Gastrocnemius medialis (tissue), 4 donors: ENCODE measurements at regions not wholly inside any gene's neighbourhood (a gene's known extent, or its start where the extent isn't known, plus 50 kb on each side); places are given as distances from the start of the nearest gene placed in this dataset.

Experiments
- ATAC-seq, 2 donors: fragments of 150-250 bp; one replicate each; pipeline ENCODE4 v1.9.1; 2016
- DNase-seq, 2 donors: peaks; one replicate each; pipeline ENCODE4 v3.0.0-alpha.2; 2019
- H3K27ac ChIP-seq, 4 donors: fragments of 200-600 bp; sonication (generic); 1 replicate in 1 of 4; 2 replicates in 3 of 4; pipeline ENCODE4 v1.5.1; 2016 to 2018; ENCODE audit warnings: mild to moderate bottlenecking in 2 of 4, moderate library complexity in 1 of 4
- H3K27me3 ChIP-seq, 3 donors: fragments of 200-600 bp; sonication (generic) in 2 of 3; 1 replicate in 1 of 3; 2 replicates in 2 of 3; pipeline versions ENCODE4 v1.5.1 to v1.6.0; 2016 to 2019; ENCODE audit warnings: mild to moderate bottlenecking in 1 of 3, moderate library complexity in 1 of 3
- H3K36me3 ChIP-seq, 2 donors: fragments of 200-600 bp; sonication (generic) in 1 of 2; one replicate each; pipeline ENCODE4 v1.5.1; 2017 to 2018
- H3K4me1 ChIP-seq, 2 donors: fragments of 200-600 bp; sonication (generic) in 1 of 2; one replicate each; pipeline ENCODE4 v1.5.1; 2016 to 2017; ENCODE audit warnings: mild to moderate bottlenecking in 2 of 2
- H3K4me3 ChIP-seq, 4 donors: fragments of 200-600 bp; sonication (generic) in 3 of 4; 1 replicate in 1 of 4; 2 replicates in 3 of 4; pipeline ENCODE4 v1.5.1; 2016 to 2019; ENCODE audit warnings: mild to moderate bottlenecking in 2 of 4
- H3K9me3 ChIP-seq, 3 donors: fragments of 200-600 bp; sonication (generic) in 2 of 3; 1 replicate in 1 of 3; 2 replicates in 2 of 3; pipeline ENCODE4 v1.5.1; 2016 to 2019
- POLR2A ChIP-seq, 2 donors: fragments of 450-650 bp; IDR thresholded peaks; one replicate each; pipeline ENCODE4 v1.6.1; 2017; ENCODE audit warnings: antibody characterized with exemption in 2 of 2, mild to moderate bottlenecking in 2 of 2, moderate library complexity in 2 of 2
- in situ Hi-C, 4 donors: fragments of 200-750 bp; cut with MboI; loops; one replicate each; pipeline versions ENCODE4 v1.15.0 to v1.8.0; 2017; ENCODE audit warnings: low sequenced_read_pairs in 4 of 4
- intact Hi-C: fragments of 100-400 bp; cut with DNase I; formaldehyde crosslinking; loops from one replicate; pipeline ENCODE4 v1.15.1; 2023; ENCODE audit warnings: low total_unique reads
- TF ChIP-seq, protein P1 (sequence below), 5 experiments: fragments of 450-650 bp in 3 of 5; fragments of 200-600 bp in 2 of 5; sonication (generic) in 2 of 5; IDR thresholded peaks in 4 of 5; conservative IDR thresholded peaks in 1 of 5; 1 replicate in 4 of 5; 2 replicates in 1 of 5; pipeline ENCODE4 v1.5.1; 2016 to 2019; ENCODE audit warnings: antibody characterized with exemption in 5 of 5, mild to moderate bottlenecking in 3 of 5, moderate library complexity in 3 of 5

GRCh38 chr7:3133811-3134385 lies 90.2 kb upstream of the CARD11 start:
- Histone ChIP-seq H3K9me3 (no peaks in the 10 kb centered on the region), H3K27ac (no peak overlapping the region), H3K4me3 (no peak overlapping the region), H3K4me1 (no peaks in the 10 kb centered on the region), H3K36me3 (no peaks in the 10 kb centered on the region), H3K27me3 (no peaks in the 10 kb centered on the region)
- no peak for ATAC-seq
- intact Hi-C loops, result no loop called here
- in situ Hi-C loops, result no loop called here
- TF ChIP-seq, protein P1, sequence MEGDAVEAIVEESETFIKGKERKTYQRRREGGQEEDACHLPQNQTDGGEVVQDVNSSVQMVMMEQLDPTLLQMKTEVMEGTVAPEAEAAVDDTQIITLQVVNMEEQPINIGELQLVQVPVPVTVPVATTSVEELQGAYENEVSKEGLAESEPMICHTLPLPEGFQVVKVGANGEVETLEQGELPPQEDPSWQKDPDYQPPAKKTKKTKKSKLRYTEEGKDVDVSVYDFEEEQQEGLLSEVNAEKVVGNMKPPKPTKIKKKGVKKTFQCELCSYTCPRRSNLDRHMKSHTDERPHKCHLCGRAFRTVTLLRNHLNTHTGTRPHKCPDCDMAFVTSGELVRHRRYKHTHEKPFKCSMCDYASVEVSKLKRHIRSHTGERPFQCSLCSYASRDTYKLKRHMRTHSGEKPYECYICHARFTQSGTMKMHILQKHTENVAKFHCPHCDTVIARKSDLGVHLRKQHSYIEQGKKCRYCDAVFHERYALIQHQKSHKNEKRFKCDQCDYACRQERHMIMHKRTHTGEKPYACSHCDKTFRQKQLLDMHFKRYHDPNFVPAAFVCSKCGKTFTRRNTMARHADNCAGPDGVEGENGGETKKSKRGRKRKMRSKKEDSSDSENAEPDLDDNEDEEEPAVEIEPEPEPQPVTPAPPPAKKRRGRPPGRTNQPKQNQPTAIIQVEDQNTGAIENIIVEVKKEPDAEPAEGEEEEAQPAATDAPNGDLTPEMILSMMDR (IDR thresholded peaks at IDR 0.05 in 4 of 5, conservative IDR thresholded peaks at IDR 0.05 in 1 of 5), result no peak
- TF ChIP-seq POLR2A (IDR thresholded peaks at IDR 0.05), result no peak
- DNase-seq, result no peak

- in situ Hi-C loops, result no loop called here
- Histone ChIP-seq H3K9me3 (no peaks in the 10 kb centered on the region), H3K36me3 (no peaks in the 10 kb centered on the region), H3K4me1 (no peaks in the 10 kb centered on the region), H3K4me3 (no peak overlapping the region), H3K27ac (no peak overlapping the region), H3K27me3 (no peaks in the 10 kb centered on the region)
- ATAC-seq (no peak), DNase-seq (no peak)
- intact Hi-C loops, result no loop called here
- TF ChIP-seq, protein P1 (IDR thresholded peaks at IDR 0.05 in 4 of 5, conservative IDR thresholded peaks at IDR 0.05 in 1 of 5), result no peak
- TF ChIP-seq POLR2A (IDR thresholded peaks at IDR 0.05), result no peak
Observed at GRCh38 chr7:3134745-3135144, 91.1 kb upstream of the CARD11 start.

DNA sequence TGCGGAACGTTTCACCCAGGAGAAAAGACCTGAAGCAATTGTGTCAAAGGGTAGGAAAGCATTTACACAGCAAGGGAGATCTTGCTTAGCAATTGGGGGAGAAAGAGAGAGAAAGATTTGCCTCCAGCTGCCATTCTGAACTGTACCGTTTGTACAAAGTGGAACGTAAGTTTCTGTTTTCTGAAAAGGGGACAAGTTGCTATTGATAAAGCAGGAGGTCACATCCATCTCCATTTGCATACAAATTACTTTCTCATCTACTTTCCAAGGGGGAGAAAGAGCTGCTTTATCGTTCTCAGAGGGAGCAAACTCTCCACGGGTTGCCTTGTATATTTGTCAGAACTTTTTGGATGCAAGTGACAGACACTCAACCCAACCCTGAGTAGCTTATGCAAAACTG lies 92.0 kb upstream of the CARD11 start:
- Histone ChIP-seq H3K4me3 (no peak overlapping the region), H3K27ac (no peak overlapping the region), H3K9me3 (no peaks in the 10 kb centered on the region), H3K36me3 (no peaks in the 10 kb centered on the region), H3K4me1 (no peaks in the 10 kb centered on the region), H3K27me3 (no peaks in the 10 kb centered on the region)
- TF ChIP-seq, protein P1 (IDR thresholded peaks at IDR 0.05 in 4 of 5, conservative IDR thresholded peaks at IDR 0.05 in 1 of 5), result no peak
- no peak for TF ChIP-seq POLR2A (IDR thresholded peaks at IDR 0.05)
- in situ Hi-C loops, result no loop called here
- no peak for DNase-seq
- intact Hi-C loops, result no loop called here
- ATAC-seq, result no peak

- Histone ChIP-seq H3K36me3 (no peaks in the 10 kb centered on the region), H3K27me3 (no peaks in the 10 kb centered on the region), H3K4me3 (no peak overlapping the region), H3K27ac (no peak overlapping the region), H3K4me1 (no peaks in the 10 kb centered on the region), H3K9me3 (no peaks in the 10 kb centered on the region)
- DNase-seq (no peak), ATAC-seq (no peak)
- intact Hi-C loops (no loop called here), in situ Hi-C loops (no loop called here)
- no peak for TF ChIP-seq POLR2A (IDR thresholded peaks at IDR 0.05)
- TF ChIP-seq, protein P1 (IDR thresholded peaks at IDR 0.05 in 4 of 5, conservative IDR thresholded peaks at IDR 0.05 in 1 of 5), result no peak
Observed at GRCh38 chr7:3138206-3138605, 94.5 kb upstream of the CARD11 start.

- in situ Hi-C loops, result no loop called here
- H3K36me3 ChIP-seq, result no peaks in the 10 kb centered on the region
- no peaks in the 10 kb centered on the region for H3K27me3 ChIP-seq
- DNase-seq (no peak), ATAC-seq (no peak)
- H3K4me1 ChIP-seq, result no peaks in the 10 kb centered on the region
- intact Hi-C loops, result no loop called here
- no peak overlapping the region for H3K4me3 ChIP-seq
- H3K27ac ChIP-seq, result no peak overlapping the region
- no peaks in the 10 kb centered on the region for H3K9me3 ChIP-seq
- TF ChIP-seq, protein P1 (IDR thresholded peaks at IDR 0.05 in 4 of 5, conservative IDR thresholded peaks at IDR 0.05 in 1 of 5), result no peak
- no peak for TF ChIP-seq POLR2A (IDR thresholded peaks at IDR 0.05)
Observed at GRCh38 chr7:3138997-3139396, 95.3 kb upstream of the CARD11 start.
